GM18861 (cell line): ENCODE measurements at regions not wholly inside any gene's neighbourhood (a gene's known extent, or its start where the extent isn't known, plus 50 kb on each side); places are given as distances from the start of the nearest gene placed in this dataset.
"Not testable (repeated sequence)": the region's sequence is repeated elsewhere in the genome, so short reads cannot be mapped to it uniquely, and the experiment has no call there.

Experiments used
- ATAC-seq: cut with Tn5 transposase; IDR thresholded peaks from one replicate; pipeline ENCODE4 v1.9.1; 2021; ENCODE audit not compliant: unreplicated experiment

GRCh38 chr5:1598950-1599737, 75.4 kb upstream of the LPCAT1 start:
- ATAC-seq: peak; percentile 50

DNA sequence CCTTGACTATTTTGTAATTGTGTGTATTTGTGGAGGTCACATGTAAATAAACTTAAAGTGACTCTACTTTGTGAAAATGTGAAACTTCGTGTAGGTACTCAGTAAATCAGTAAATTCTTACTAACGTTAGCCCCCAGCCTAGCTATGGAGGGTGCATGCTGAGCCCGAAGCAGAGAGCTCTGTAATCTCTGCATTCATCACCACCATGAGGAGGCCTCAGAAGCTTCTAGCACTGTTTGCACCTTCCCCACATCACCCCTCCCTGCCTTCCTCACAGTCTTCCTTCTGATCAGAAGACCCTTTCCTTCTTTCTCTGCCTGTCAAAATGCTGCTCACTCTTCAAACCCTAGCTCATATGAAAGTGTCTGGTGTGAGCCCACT, 73.3 kb upstream of the LPCAT1 start:
- not testable (repeated sequence) for ATAC-seq

DNA sequence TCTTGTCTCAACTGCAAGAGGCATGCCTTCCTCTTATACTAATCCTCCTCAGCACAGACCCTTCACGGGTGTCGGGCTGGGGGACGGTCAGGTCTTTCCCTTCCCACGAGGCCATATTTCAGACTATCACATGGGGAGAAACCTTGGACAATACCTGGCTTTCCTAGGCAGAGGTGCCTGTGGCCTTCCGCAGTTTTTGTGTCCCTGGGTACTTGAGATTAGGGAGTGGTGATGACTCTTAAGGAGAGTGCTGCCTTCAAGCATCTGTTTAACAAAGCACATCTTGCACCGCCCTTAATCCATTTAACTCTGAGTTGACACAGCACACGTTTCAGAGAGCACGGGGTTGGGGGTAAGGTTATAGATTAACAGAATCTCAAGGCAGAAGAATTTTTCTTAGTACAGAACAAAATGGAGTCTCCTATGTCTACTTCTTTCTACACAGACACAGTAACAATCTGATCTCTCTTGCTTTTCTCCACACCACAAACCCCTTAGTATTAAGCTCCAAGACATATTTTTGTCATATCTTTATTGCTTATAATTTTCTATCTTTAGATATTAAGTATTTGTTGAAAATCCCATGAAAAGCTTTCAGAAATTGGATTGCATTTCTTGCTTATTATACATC, 72.8 kb upstream of the LPCAT1 start:
- not testable (repeated sequence) for ATAC-seq

GRCh38 chr5:1594357-1595106, 70.8 kb upstream of the LPCAT1 start:
- peak; percentile 62 for ATAC-seq

DNA sequence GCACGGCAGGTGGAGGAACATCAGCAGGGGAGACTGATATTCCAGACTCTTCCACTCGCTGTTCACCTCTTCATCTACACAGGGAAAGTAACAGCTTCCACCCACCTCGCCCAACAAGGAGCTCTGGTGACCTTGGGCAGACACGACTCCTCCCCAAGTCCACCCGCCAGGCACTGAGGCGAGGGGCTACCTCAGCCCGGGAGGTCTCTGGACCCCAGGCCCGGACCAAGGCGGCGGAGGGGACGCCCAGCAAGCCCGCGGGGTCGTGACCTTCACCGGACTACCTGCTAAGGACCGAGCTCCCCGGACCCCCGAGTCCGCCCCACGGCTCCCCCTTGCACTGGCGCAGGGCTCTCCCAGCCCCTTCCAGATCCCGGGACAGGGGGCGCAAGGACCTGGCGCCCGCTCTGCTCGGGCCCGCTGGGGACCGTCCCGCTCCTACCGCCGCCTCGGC, 70.2 kb upstream of the LPCAT1 start:
- ATAC-seq: no peak

- ATAC-seq: not testable (repeated sequence)
Observed at GRCh38 chr5:1588071-1588694, 64.4 kb upstream of the LPCAT1 start.

- not testable (repeated sequence) for ATAC-seq
Observed at GRCh38 chr5:1583081-1583875, 59.5 kb upstream of the LPCAT1 start.

DNA sequence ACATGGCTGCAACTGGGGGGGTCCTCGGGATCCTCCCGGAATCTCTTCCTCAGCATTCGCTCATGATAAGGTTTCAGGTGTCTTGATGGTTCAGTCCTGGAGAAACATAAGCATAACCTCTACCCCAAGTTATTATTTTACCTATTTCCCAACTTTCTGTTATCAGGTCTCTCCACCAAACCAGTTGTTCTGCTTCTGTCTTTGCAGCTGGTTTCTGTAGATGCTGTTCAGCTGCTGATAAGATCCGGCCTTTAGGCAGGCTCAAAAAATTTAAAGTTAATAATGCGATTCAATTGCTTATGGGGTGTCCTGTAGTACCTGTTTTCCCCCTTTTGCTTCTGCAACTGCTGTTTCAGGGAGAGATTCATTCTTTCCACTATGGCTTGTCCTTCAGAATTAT, 55.6 kb upstream of the LPCAT1 start:
- ATAC-seq: not testable (repeated sequence)

DNA sequence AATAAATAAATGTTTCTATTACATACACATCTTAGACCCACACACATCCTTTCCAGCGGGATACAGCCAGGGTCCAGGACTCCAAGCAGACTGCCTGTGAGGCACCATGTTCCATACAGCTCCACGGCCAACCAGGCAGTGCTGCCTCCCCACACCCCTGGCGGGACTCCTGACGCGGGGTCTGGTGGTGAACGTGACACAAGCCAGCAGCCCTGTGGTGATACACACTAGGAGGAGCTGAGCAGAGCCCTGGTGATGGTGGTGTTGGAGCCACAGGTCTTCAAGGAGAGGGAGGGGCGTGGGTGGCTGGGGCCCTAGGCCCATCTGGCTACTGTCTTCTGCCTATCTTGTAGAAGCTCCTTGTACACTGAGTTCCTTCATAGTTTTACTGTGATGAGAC, 53.1 kb upstream of the LPCAT1 start:
- ATAC-seq: not testable (repeated sequence)

- ATAC-seq: not testable (repeated sequence)
Observed at GRCh38 chr5:1575991-1576714, 52.4 kb upstream of the LPCAT1 start.

GRCh38 chr5:1575491-1575890, 51.7 kb upstream of the LPCAT1 start:
- not testable (repeated sequence) for ATAC-seq

DNA sequence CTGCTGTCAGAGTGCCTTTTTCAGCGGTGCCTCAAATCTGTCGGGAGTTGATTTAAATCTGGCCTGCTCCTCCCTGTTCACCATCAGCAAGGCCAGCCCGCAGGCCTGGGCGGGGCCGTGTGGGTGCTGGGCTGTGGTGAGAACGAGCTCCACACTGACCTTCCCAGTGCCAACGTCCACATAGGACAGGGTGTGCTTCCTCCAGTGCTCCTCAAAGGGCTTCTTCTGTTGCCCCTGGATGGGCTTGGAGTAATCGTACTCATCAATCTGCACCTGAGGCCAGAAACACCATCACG, 50.2 kb upstream of the LPCAT1 start:
- not testable (repeated sequence) for ATAC-seq

- ATAC-seq: not testable (repeated sequence)
Observed at GRCh38 chr5:1573217-1574022, 49.7 kb upstream of the LPCAT1 start.
